WERI-Rb-1 (cell line): ENCODE measurements at regions not wholly inside any gene's neighbourhood (a gene's known extent, or its start where the extent isn't known, plus 50 kb on each side); places are given as distances from the start of the nearest gene placed in this dataset.

Experiments
- DNase-seq: peaks from one replicate; pipeline ENCODE4 v3.0.0-alpha.2; 2020
- H3K27ac ChIP-seq: fragments of 250-450 bp; sonication (Bioruptor Pico); 2 replicates; pipeline ENCODE4 v1.5.1; 2020; ENCODE audit warnings: mild to moderate bottlenecking, moderate library complexity
- H3K27me3 ChIP-seq: fragments of 250-450 bp; sonication (Bioruptor Pico); 2 replicates; pipeline ENCODE4 v1.5.1; 2021; ENCODE audit warnings: mild to moderate bottlenecking, low read depth, moderate library complexity; ENCODE audit not compliant: insufficient read depth, severe bottlenecking
- H3K36me3 ChIP-seq: fragments of 250-450 bp; sonication (Bioruptor Pico); 2 replicates; pipeline ENCODE4 v1.5.1; 2020; ENCODE audit warnings: mild to moderate bottlenecking, moderate library complexity
- H3K4me3 ChIP-seq: 2 replicates; pipeline ENCODE4 v1.5.1; 2011; ENCODE audit warnings: low read depth, mild to moderate bottlenecking, control low read depth, low read length
- H3K9me3 ChIP-seq: fragments of 250-450 bp; sonication (Bioruptor Pico); 2 replicates; pipeline ENCODE4 v1.5.1; 2021; ENCODE audit warnings: mild to moderate bottlenecking, moderate library complexity; ENCODE audit not compliant: severe bottlenecking
- TF ChIP-seq, protein P1 (sequence below): IDR thresholded peaks from 2 replicates; pipeline ENCODE4 v1.5.1; 2011; ENCODE audit warnings: low read depth, mild to moderate bottlenecking, control low read depth, inconsistent platforms, low read length

DNA sequence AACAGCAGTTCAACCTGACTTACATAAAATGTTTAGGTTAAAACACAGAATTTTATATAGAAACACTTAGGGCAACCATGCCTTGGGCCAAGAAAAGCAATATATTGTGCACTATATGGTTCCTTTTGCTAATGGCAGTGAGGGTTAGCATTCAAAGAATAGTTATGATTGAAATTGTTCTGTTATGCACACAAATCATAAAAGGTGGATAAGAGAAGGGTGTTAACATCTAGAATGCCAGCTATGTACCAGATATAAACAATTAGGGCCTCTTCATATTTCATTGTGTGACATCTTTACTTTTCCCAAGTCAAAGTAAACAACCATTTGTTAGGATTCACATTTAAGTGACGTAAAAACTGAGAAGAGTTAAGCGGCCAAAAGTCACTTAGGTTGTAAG lies 308.0 kb upstream of the B3GALT2 start:
- TF ChIP-seq, protein P1, sequence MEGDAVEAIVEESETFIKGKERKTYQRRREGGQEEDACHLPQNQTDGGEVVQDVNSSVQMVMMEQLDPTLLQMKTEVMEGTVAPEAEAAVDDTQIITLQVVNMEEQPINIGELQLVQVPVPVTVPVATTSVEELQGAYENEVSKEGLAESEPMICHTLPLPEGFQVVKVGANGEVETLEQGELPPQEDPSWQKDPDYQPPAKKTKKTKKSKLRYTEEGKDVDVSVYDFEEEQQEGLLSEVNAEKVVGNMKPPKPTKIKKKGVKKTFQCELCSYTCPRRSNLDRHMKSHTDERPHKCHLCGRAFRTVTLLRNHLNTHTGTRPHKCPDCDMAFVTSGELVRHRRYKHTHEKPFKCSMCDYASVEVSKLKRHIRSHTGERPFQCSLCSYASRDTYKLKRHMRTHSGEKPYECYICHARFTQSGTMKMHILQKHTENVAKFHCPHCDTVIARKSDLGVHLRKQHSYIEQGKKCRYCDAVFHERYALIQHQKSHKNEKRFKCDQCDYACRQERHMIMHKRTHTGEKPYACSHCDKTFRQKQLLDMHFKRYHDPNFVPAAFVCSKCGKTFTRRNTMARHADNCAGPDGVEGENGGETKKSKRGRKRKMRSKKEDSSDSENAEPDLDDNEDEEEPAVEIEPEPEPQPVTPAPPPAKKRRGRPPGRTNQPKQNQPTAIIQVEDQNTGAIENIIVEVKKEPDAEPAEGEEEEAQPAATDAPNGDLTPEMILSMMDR = no peak
- no peaks in the 10 kb centered on the region for H3K9me3 ChIP-seq
- no peaks in the 10 kb centered on the region for H3K27me3 ChIP-seq
- no peak overlapping the region for H3K27ac ChIP-seq
- no peaks in the 10 kb centered on the region for H3K36me3 ChIP-seq
- H3K4me3 ChIP-seq = no peak overlapping the region
- no peak for DNase-seq

DNA sequence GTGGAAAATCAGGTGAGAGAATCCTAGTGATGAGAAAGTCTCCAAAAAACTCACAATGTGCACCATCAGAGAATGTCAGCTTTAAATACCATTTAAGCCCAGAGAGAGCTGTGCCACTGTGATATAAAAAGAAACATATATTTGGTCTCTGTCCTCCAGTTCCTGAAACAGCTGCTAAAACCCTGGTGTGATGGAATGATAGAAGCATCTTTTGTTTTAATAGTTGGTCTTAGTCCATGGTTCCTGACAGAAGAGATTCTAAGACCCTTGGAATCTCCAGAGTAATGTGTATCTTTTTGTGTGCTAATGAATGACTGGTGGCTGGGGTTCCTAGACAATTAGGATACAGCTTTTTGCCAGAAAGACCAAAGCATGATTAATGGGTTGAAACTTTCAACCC lies 302.8 kb upstream of the B3GALT2 start:
- Histone ChIP-seq H3K27ac (no peak overlapping the region), H3K36me3 (no peaks in the 10 kb centered on the region), H3K27me3 (no peaks in the 10 kb centered on the region), H3K4me3 (no peak overlapping the region), H3K9me3 (no peaks in the 10 kb centered on the region)
- no peak for DNase-seq
- TF ChIP-seq, protein P1 = no peak

DNA sequence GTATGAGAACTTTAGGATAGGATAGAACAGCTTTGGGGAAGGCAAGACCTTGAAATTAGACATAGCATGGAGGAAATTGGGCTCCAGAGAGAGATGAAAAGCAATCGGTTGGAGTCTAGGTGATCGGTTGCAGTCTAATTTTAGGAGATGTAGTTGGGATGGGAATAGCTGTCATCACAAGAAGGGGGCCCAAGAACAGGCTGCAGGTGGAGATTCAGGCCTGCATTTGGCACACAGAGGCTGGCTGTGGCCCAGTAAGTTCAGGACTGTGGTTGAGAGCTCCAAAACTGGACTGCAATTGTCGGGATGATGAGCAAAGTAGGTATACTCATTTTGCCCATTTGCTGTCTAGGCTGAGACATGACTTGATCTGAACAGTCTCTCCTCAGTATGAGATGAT lies 301.3 kb upstream of the B3GALT2 start:
- TF ChIP-seq, protein P1 = no peak
- H3K27ac ChIP-seq = no peak overlapping the region
- H3K36me3 ChIP-seq = no peaks in the 10 kb centered on the region
- H3K27me3 ChIP-seq = no peaks in the 10 kb centered on the region
- DNase-seq = no peak
- no peaks in the 10 kb centered on the region for H3K9me3 ChIP-seq
- no peak overlapping the region for H3K4me3 ChIP-seq

- no peaks in the 10 kb centered on the region for H3K27me3 ChIP-seq
- no peak overlapping the region for H3K27ac ChIP-seq
- TF ChIP-seq, protein P1 = no peak
- no peaks in the 10 kb centered on the region for H3K9me3 ChIP-seq
- H3K36me3 ChIP-seq = no peaks in the 10 kb centered on the region
- H3K4me3 ChIP-seq = no peak overlapping the region
- DNase-seq = no peak
Observed at GRCh38 chr1:193486671-193487229, 300.3 kb upstream of the B3GALT2 start.

DNA sequence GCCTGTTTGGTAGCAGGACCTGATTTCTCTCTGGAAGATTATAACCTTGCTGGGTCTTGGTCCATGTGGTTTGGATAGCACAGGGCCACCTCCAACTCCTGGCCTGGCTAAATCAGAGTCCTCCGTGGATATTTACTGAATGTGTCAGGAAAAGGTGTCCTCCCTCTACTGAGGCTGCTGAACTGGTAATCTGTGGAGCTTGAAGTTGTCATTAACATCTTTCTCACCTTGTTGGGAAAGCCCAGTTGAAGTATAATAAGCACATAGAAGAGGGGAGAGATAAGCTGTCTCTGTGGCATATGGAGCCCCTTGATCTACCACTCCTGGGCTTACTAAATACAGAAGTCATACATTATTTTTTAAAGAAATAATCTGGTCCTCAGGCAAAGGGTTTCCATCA lies 294.3 kb upstream of the B3GALT2 start:
- TF ChIP-seq, protein P1 = no peak
- no peak overlapping the region for H3K4me3 ChIP-seq
- no peaks in the 10 kb centered on the region for H3K36me3 ChIP-seq
- DNase-seq = no peak
- H3K9me3 ChIP-seq = no peaks in the 10 kb centered on the region
- H3K27me3 ChIP-seq = no peaks in the 10 kb centered on the region
- no peak overlapping the region for H3K27ac ChIP-seq

GRCh38 chr1:193479187-193479586 lies 292.8 kb upstream of the B3GALT2 start:
- TF ChIP-seq, protein P1 = no peak
- no peaks in the 10 kb centered on the region for H3K27me3 ChIP-seq
- no peaks in the 10 kb centered on the region for H3K9me3 ChIP-seq
- DNase-seq = no peak
- no peak overlapping the region for H3K27ac ChIP-seq
- H3K4me3 ChIP-seq = no peak overlapping the region
- no peaks in the 10 kb centered on the region for H3K36me3 ChIP-seq
